ENCODE measurements at regions not wholly inside any gene's neighbourhood (a gene's known extent, or its start where the extent isn't known, plus 50 kb on each side); places are given as distances from the start of the nearest gene placed in this dataset.

GRCh38 chr18:43863180-43863579, 585.9 kb upstream of the SYT4 start:
- H3K36me3 ChIP-seq (ENCODE audit: control insufficient read depth in 1 of 2, insufficient read depth in 2 of 2, low read length in 1 of 2) = no peaks in the 10 kb centered on the region
- no peak for DNase-seq
- WGBS, 2 donors = 6 to 7% methylated on average over 1 of the region's 1 CpG
- ATAC-seq (ENCODE audit: low FRiP score) = peak; percentile 76
- H3K27ac ChIP-seq (ENCODE audit: low read depth in 1 of 2, low read length in 2 of 2) = no peak overlapping the region
- no peaks in the 10 kb centered on the region for H3K4me1 ChIP-seq (ENCODE audit: control insufficient read depth in 1 of 2, insufficient read depth in 2 of 2, low read length in 2 of 2)
- intact Hi-C loops (cut with DNase I) = no loop called here
- no peak overlapping the region for H3K4me3 ChIP-seq (ENCODE audit: low read length in 2 of 2)
- H3K9me3 ChIP-seq (ENCODE audit: control insufficient read depth, low read length) = no peaks in the 10 kb centered on the region
- H3K27me3 ChIP-seq (ENCODE audit: control insufficient read depth in 1 of 2, insufficient read depth in 2 of 2, low read length in 1 of 2) = no peaks in the 10 kb centered on the region

GRCh38 chr18:43866696-43867095, 589.4 kb upstream of the SYT4 start:
- Histone ChIP-seq H3K27ac (ENCODE audit: low read depth in 1 of 2, low read length in 2 of 2) (no peak overlapping the region), H3K4me1 (ENCODE audit: control insufficient read depth in 1 of 2, insufficient read depth in 2 of 2, low read length in 2 of 2) (peaks cover 0 to 3% of the 10 kb centered on the region in 2 donors), H3K9me3 (ENCODE audit: control insufficient read depth, low read length) (peaks cover 2% of the 10 kb centered on the region), H3K36me3 (ENCODE audit: control insufficient read depth in 1 of 2, insufficient read depth in 2 of 2, low read length in 1 of 2) (no peaks in the 10 kb centered on the region), H3K4me3 (ENCODE audit: low read length in 2 of 2) (no peak overlapping the region), H3K27me3 (ENCODE audit: control insufficient read depth in 1 of 2, insufficient read depth in 2 of 2, low read length in 1 of 2) (no peaks in the 10 kb centered on the region)
- intact Hi-C loops (cut with DNase I) = no loop called here
- DNase-seq (no peak), ATAC-seq (ENCODE audit: low FRiP score) (no peak)

GRCh38 chr18:43868497-43868995, 591.3 kb upstream of the SYT4 start:
- intact Hi-C loops (cut with DNase I) = no loop called here
- DNase-seq = no peak
- H3K4me3 ChIP-seq (ENCODE audit: low read length in 2 of 2) = no peak overlapping the region
- H3K9me3 ChIP-seq (ENCODE audit: control insufficient read depth, low read length) = peaks cover 2% of the 10 kb centered on the region
- no peaks in the 10 kb centered on the region for H3K27me3 ChIP-seq (ENCODE audit: control insufficient read depth in 1 of 2, insufficient read depth in 2 of 2, low read length in 1 of 2)
- WGBS, 2 donors = 67 to 74% methylated on average over 3 of the region's 3 CpGs
- H3K27ac ChIP-seq (ENCODE audit: low read depth in 1 of 2, low read length in 2 of 2) = no peak overlapping the region
- no peaks in the 10 kb centered on the region for H3K36me3 ChIP-seq (ENCODE audit: control insufficient read depth in 1 of 2, insufficient read depth in 2 of 2, low read length in 1 of 2)
- no peak for ATAC-seq (ENCODE audit: low FRiP score)
- H3K4me1 ChIP-seq (ENCODE audit: control insufficient read depth in 1 of 2, insufficient read depth in 2 of 2, low read length in 2 of 2) = peaks cover 0 to 3% of the 10 kb centered on the region in 2 donors

GRCh38 chr18:43869451-43870008, 592.2 kb upstream of the SYT4 start:
- no peak for DNase-seq
- Histone ChIP-seq H3K9me3 (ENCODE audit: control insufficient read depth, low read length) (peaks cover 2% of the 10 kb centered on the region), H3K4me1 (ENCODE audit: control insufficient read depth in 1 of 2, insufficient read depth in 2 of 2, low read length in 2 of 2) (peaks cover 0 to 3% of the 10 kb centered on the region in 2 donors), H3K4me3 (ENCODE audit: low read length in 2 of 2) (no peak overlapping the region), H3K27me3 (ENCODE audit: control insufficient read depth in 1 of 2, insufficient read depth in 2 of 2, low read length in 1 of 2) (no peaks in the 10 kb centered on the region), H3K36me3 (ENCODE audit: control insufficient read depth in 1 of 2, insufficient read depth in 2 of 2, low read length in 1 of 2) (no peaks in the 10 kb centered on the region), H3K27ac (ENCODE audit: low read depth in 1 of 2, low read length in 2 of 2) (no peak overlapping the region)
- intact Hi-C loops (cut with DNase I) = no loop called here
- WGBS, 2 donors = 7 to 16% methylated on average over 1 of the region's 1 CpG
- ATAC-seq (ENCODE audit: low FRiP score) = peak; percentile 19

GRCh38 chr18:43870626-43871025, 593.3 kb upstream of the SYT4 start:
- H3K4me3 ChIP-seq (ENCODE audit: low read length in 2 of 2) = no peak overlapping the region
- WGBS, 2 donors = 66 to 73% methylated on average over 1 of the region's 1 CpG
- DNase-seq (no peak), ATAC-seq (ENCODE audit: low FRiP score) (no peak)
- H3K9me3 ChIP-seq (ENCODE audit: control insufficient read depth, low read length) = peaks cover 2% of the 10 kb centered on the region
- H3K27me3 ChIP-seq (ENCODE audit: control insufficient read depth in 1 of 2, insufficient read depth in 2 of 2, low read length in 1 of 2) = no peaks in the 10 kb centered on the region
- no peaks in the 10 kb centered on the region for H3K36me3 ChIP-seq (ENCODE audit: control insufficient read depth in 1 of 2, insufficient read depth in 2 of 2, low read length in 1 of 2)
- H3K4me1 ChIP-seq (ENCODE audit: control insufficient read depth in 1 of 2, insufficient read depth in 2 of 2, low read length in 2 of 2) = peaks cover 0 to 3% of the 10 kb centered on the region in 2 donors
- intact Hi-C loops (cut with DNase I) = no loop called here
- no peak overlapping the region for H3K27ac ChIP-seq (ENCODE audit: low read depth in 1 of 2, low read length in 2 of 2)

GRCh38 chr18:43875511-43875910, 598.2 kb upstream of the SYT4 start:
- no peak overlapping the region for H3K4me3 ChIP-seq (ENCODE audit: low read length in 2 of 2)
- ATAC-seq (ENCODE audit: low FRiP score) = no peak
- H3K27me3 ChIP-seq (ENCODE audit: control insufficient read depth in 1 of 2, insufficient read depth in 2 of 2, low read length in 1 of 2) = no peaks in the 10 kb centered on the region
- WGBS, 2 donors = 38 to 46% methylated on average over 2 of the region's 2 CpGs
- H3K27ac ChIP-seq (ENCODE audit: low read depth in 1 of 2, low read length in 2 of 2) = no peak overlapping the region
- H3K9me3 ChIP-seq (ENCODE audit: control insufficient read depth, low read length) = no peaks in the 10 kb centered on the region
- intact Hi-C loops (cut with DNase I) = no loop called here
- DNase-seq = no peak
- H3K36me3 ChIP-seq (ENCODE audit: control insufficient read depth in 1 of 2, insufficient read depth in 2 of 2, low read length in 1 of 2) = no peaks in the 10 kb centered on the region
- no peaks in the 10 kb centered on the region for H3K4me1 ChIP-seq (ENCODE audit: control insufficient read depth in 1 of 2, insufficient read depth in 2 of 2, low read length in 2 of 2)

GRCh38 chr18:43876286-43876685, 599.0 kb upstream of the SYT4 start:
- DNase-seq (no peak), ATAC-seq (ENCODE audit: low FRiP score) (no peak)
- intact Hi-C loops (cut with DNase I) = no loop called here
- Histone ChIP-seq H3K4me1 (ENCODE audit: control insufficient read depth in 1 of 2, insufficient read depth in 2 of 2, low read length in 2 of 2) (no peaks in the 10 kb centered on the region), H3K4me3 (ENCODE audit: low read length in 2 of 2) (no peak overlapping the region), H3K27me3 (ENCODE audit: control insufficient read depth in 1 of 2, insufficient read depth in 2 of 2, low read length in 1 of 2) (no peaks in the 10 kb centered on the region), H3K9me3 (ENCODE audit: control insufficient read depth, low read length) (no peaks in the 10 kb centered on the region), H3K27ac (ENCODE audit: low read depth in 1 of 2, low read length in 2 of 2) (no peak overlapping the region), H3K36me3 (ENCODE audit: control insufficient read depth in 1 of 2, insufficient read depth in 2 of 2, low read length in 1 of 2) (no peaks in the 10 kb centered on the region)
- 68 to 75% methylated on average over 4 of the region's 4 CpGs for WGBS, 2 donors

- ATAC-seq (ENCODE audit: low FRiP score) = no peak
- Histone ChIP-seq H3K27me3 (ENCODE audit: control insufficient read depth in 1 of 2, insufficient read depth in 2 of 2, low read length in 1 of 2) (no peaks in the 10 kb centered on the region), H3K36me3 (ENCODE audit: control insufficient read depth in 1 of 2, insufficient read depth in 2 of 2, low read length in 1 of 2) (no peaks in the 10 kb centered on the region), H3K4me1 (ENCODE audit: control insufficient read depth in 1 of 2, insufficient read depth in 2 of 2, low read length in 2 of 2) (no peaks in the 10 kb centered on the region), H3K4me3 (ENCODE audit: low read length in 2 of 2) (no peak overlapping the region), H3K27ac (ENCODE audit: low read depth in 1 of 2, low read length in 2 of 2) (no peak overlapping the region), H3K9me3 (ENCODE audit: control insufficient read depth, low read length) (no peaks in the 10 kb centered on the region)
- DNase-seq = no peak
- 41 to 46% methylated on average over 4 of the region's 4 CpGs for WGBS, 2 donors
- intact Hi-C loops (cut with DNase I) = no loop called here
These were observed 599.5 kb upstream of the SYT4 start for GRCh38 chr18:43876748-43877147.

- 60 to 74% methylated on average over 3 of the region's 3 CpGs for WGBS, 2 donors
- no peaks in the 10 kb centered on the region for H3K27me3 ChIP-seq (ENCODE audit: control insufficient read depth in 1 of 2, insufficient read depth in 2 of 2, low read length in 1 of 2)
- H3K9me3 ChIP-seq (ENCODE audit: control insufficient read depth, low read length) = no peaks in the 10 kb centered on the region
- ATAC-seq (ENCODE audit: low FRiP score) (no peak), DNase-seq (no peak)
- no peak overlapping the region for H3K27ac ChIP-seq (ENCODE audit: low read depth in 1 of 2, low read length in 2 of 2)
- no peak overlapping the region for H3K4me3 ChIP-seq (ENCODE audit: low read length in 2 of 2)
- no peaks in the 10 kb centered on the region for H3K36me3 ChIP-seq (ENCODE audit: control insufficient read depth in 1 of 2, insufficient read depth in 2 of 2, low read length in 1 of 2)
- no peaks in the 10 kb centered on the region for H3K4me1 ChIP-seq (ENCODE audit: control insufficient read depth in 1 of 2, insufficient read depth in 2 of 2, low read length in 2 of 2)
- intact Hi-C loops (cut with DNase I) = no loop called here
These were observed 600.5 kb upstream of the SYT4 start for GRCh38 chr18:43877616-43878321.

Data from aorta (tissue), 5 donors.